GM12891 (cell line): ENCODE measurements at regions not wholly inside any gene's neighbourhood (a gene's known extent, or its start where the extent isn't known, plus 50 kb on each side); places are given as distances from the start of the nearest gene placed in this dataset.

Experiments used
- POLR2A ChIP-seq: IDR thresholded peaks from 2 replicates; pipeline ENCODE4 v1.6.1; 2011; ENCODE audit warnings: low read depth, low read length, control low read depth
- POLR2AphosphoS5 ChIP-seq: IDR thresholded peaks from 2 replicates; pipeline ENCODE4 v1.6.1; 2011; ENCODE audit warnings: low read depth, low read length, control low read depth
- TAF1 ChIP-seq: IDR thresholded peaks from 2 replicates; pipeline ENCODE4 v1.6.1; 2011; ENCODE audit warnings: low read depth, low read length, control low read depth

DNA sequence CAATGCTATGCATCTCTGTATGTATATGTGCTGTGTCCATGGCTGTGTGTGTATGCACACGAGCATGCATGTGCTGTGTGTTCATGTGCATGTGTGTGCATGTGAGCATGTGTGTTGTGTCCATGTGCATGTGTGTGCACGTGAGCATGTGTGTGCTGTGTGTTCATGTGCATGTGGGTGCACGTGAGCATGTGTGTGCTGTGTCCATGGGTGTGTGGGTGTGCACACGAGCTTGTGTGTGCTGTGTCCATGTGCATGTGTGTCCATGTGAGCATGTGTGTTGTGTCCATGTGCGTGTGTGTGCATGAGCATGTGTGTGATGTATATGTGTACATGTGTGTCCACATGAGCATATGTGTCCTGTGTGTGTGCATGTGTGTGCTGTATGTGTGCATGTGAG is 414.4 kb upstream of the SALL3 start:
- TF ChIP-seq POLR2A: no peak
- TF ChIP-seq POLR2AphosphoS5: no peak
- no peak for TF ChIP-seq TAF1
